ENCODE measurements at regions not wholly inside any gene's neighbourhood (a gene's known extent, or its start where the extent isn't known, plus 50 kb on each side); places are given as distances from the start of the nearest gene placed in this dataset.

GRCh38 chr6:90416322-90416721 is 119.7 kb upstream of the BACH2 start:
- TF ChIP-seq TAF1 (IDR thresholded peaks at IDR 0.05; ENCODE audit: borderline replicate concordance, insufficient read depth, low read length) (no peak), SIN3A (IDR thresholded peaks at IDR 0.05; ENCODE audit: borderline replicate concordance, insufficient read depth, low read length) (no peak)
- TF ChIP-seq, protein P1, sequence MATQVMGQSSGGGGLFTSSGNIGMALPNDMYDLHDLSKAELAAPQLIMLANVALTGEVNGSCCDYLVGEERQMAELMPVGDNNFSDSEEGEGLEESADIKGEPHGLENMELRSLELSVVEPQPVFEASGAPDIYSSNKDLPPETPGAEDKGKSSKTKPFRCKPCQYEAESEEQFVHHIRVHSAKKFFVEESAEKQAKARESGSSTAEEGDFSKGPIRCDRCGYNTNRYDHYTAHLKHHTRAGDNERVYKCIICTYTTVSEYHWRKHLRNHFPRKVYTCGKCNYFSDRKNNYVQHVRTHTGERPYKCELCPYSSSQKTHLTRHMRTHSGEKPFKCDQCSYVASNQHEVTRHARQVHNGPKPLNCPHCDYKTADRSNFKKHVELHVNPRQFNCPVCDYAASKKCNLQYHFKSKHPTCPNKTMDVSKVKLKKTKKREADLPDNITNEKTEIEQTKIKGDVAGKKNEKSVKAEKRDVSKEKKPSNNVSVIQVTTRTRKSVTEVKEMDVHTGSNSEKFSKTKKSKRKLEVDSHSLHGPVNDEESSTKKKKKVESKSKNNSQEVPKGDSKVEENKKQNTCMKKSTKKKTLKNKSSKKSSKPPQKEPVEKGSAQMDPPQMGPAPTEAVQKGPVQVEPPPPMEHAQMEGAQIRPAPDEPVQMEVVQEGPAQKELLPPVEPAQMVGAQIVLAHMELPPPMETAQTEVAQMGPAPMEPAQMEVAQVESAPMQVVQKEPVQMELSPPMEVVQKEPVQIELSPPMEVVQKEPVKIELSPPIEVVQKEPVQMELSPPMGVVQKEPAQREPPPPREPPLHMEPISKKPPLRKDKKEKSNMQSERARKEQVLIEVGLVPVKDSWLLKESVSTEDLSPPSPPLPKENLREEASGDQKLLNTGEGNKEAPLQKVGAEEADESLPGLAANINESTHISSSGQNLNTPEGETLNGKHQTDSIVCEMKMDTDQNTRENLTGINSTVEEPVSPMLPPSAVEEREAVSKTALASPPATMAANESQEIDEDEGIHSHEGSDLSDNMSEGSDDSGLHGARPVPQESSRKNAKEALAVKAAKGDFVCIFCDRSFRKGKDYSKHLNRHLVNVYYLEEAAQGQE (IDR thresholded peaks at IDR 0.05; ENCODE audit: insufficient read depth in 1 of 2, low read depth in 2 of 2, low read length in 2 of 2) = no peak

Measured in PFSK-1 (cell line).